Neuronal stem cell (in vitro differentiated cells): ENCODE measurements at regions not wholly inside any gene's neighbourhood (a gene's known extent, or its start where the extent isn't known, plus 50 kb on each side); places are given as distances from the start of the nearest gene placed in this dataset.

Source experiments
- DNase-seq: peaks from one replicate; pipeline ENCODE4 v3.0.0-alpha.2; 2013; ENCODE audit warnings: low spot score
- H2AFZ ChIP-seq: one replicate; pipeline ENCODE4 v1.6.1; 2013; ENCODE audit warnings: mild to moderate bottlenecking, low read length, inconsistent platforms
- H2AK5ac ChIP-seq: 2 replicates; pipeline ENCODE4 v1.6.1; 2013; ENCODE audit warnings: low read depth, mild to moderate bottlenecking, inconsistent platforms, low read length, moderate library complexity, mixed read lengths
- H2BK120ac ChIP-seq: 2 replicates; pipeline ENCODE4 v1.6.1; 2013; ENCODE audit warnings: low read depth, mild to moderate bottlenecking, inconsistent platforms, low read length, moderate library complexity, mixed read lengths
- H2BK12ac ChIP-seq: one replicate; pipeline ENCODE4 v1.6.1; 2013; ENCODE audit warnings: low read length, inconsistent platforms
- H2BK15ac ChIP-seq: 2 replicates; pipeline ENCODE4 v1.6.1; 2013; ENCODE audit warnings: mild to moderate bottlenecking, low read length, inconsistent platforms, mixed read lengths
- H2BK5ac ChIP-seq: one replicate; pipeline ENCODE4 v1.6.1; 2013; ENCODE audit warnings: inconsistent platforms, mild to moderate bottlenecking, low read length, moderate library complexity
- H3K14ac ChIP-seq: one replicate; pipeline ENCODE4 v1.6.1; 2013; ENCODE audit warnings: low read length, inconsistent platforms
- H3K18ac ChIP-seq: 2 replicates; pipeline ENCODE4 v1.6.1; 2013; ENCODE audit warnings: low read length, inconsistent platforms
- H3K23ac ChIP-seq: 2 replicates; pipeline ENCODE4 v1.6.1; 2013; ENCODE audit warnings: low read depth, mild to moderate bottlenecking, mixed read lengths, low read length, inconsistent platforms; ENCODE audit not compliant: poor library complexity
- H3K27ac ChIP-seq: replicated peaks from 3 replicates; pipeline ENCODE4 v1.5.1; 2013; ENCODE audit warnings: low read length, inconsistent platforms
- H3K27me3 ChIP-seq, 3 experiments: 2 replicates each; pipeline ENCODE4 v1.6.1; 2013; ENCODE audit warnings: low read length in 3 of 3, mild to moderate bottlenecking in 2 of 3, inconsistent platforms in 1 of 3, low read depth in 1 of 3, mixed read lengths in 1 of 3, moderate library complexity in 1 of 3; ENCODE audit not compliant: control insufficient read depth in 3 of 3, insufficient read depth in 3 of 3
- H3K36me3 ChIP-seq, 2 donors: replicated peaks in 1 of 2; 2 replicates each; pipeline ENCODE4 v1.6.1; 2013; ENCODE audit warnings: low read length in 2 of 2; ENCODE audit not compliant: control insufficient read depth in 2 of 2, insufficient read depth in 2 of 2
- H3K4ac ChIP-seq: 2 replicates; pipeline ENCODE4 v1.6.1; 2013; ENCODE audit warnings: inconsistent platforms, mild to moderate bottlenecking, low read length, moderate library complexity
- H3K4me1 ChIP-seq, 2 donors: 1 replicate in 1 of 2; 2 replicates in 1 of 2; pipeline ENCODE4 v1.6.1; 2013; ENCODE audit warnings: low read length in 2 of 2, low read depth in 1 of 2; ENCODE audit not compliant: control insufficient read depth in 2 of 2, insufficient read depth in 1 of 2
- H3K4me2 ChIP-seq: one replicate; pipeline ENCODE4 v1.6.1; 2013; ENCODE audit warnings: mild to moderate bottlenecking, low read length, inconsistent platforms; ENCODE audit not compliant: insufficient read depth, poor library complexity, severe bottlenecking
- H3K4me3 ChIP-seq, 2 donors: 2 replicates each; pipeline ENCODE4 v1.5.1; 2013; ENCODE audit warnings: low read length in 2 of 2, mild to moderate bottlenecking in 2 of 2, inconsistent platforms in 1 of 2, moderate library complexity in 1 of 2
- H3K79me1 ChIP-seq: one replicate; pipeline ENCODE4 v1.6.1; 2013; ENCODE audit warnings: low read depth, mild to moderate bottlenecking, inconsistent platforms, low read length, moderate library complexity
- H3K9ac ChIP-seq: one replicate; pipeline ENCODE4 v1.6.1; 2013; ENCODE audit warnings: mild to moderate bottlenecking, low read depth, low read length, inconsistent platforms; ENCODE audit not compliant: poor library complexity
- H3K9me3 ChIP-seq, 2 donors: replicated peaks in 1 of 2; 2 replicates each; pipeline versions ENCODE3 to v1.6.1; 2013; ENCODE audit warnings: low read length in 2 of 2, mild to moderate bottlenecking in 2 of 2, inconsistent platforms in 1 of 2, low read depth in 1 of 2, mixed read lengths in 1 of 2, moderate library complexity in 1 of 2; ENCODE audit not compliant: control insufficient read depth in 2 of 2, insufficient read depth in 1 of 2
- H4K8ac ChIP-seq: one replicate; pipeline ENCODE4 v1.6.1; 2013; ENCODE audit warnings: low read depth, mild to moderate bottlenecking, inconsistent platforms, low read length, moderate library complexity
- H4K91ac ChIP-seq: one replicate; pipeline ENCODE4 v1.6.1; 2013; ENCODE audit warnings: low read length, low read depth, mild to moderate bottlenecking, inconsistent platforms; ENCODE audit not compliant: poor library complexity
- WGBS, 2 donors: extraction: QIAGEN DNeasy Blood & Tissue Kit; methylation state at CpG; one replicate each; pipeline ENCODE4 v1.1.7; 2013; ENCODE audit warnings: missing lambda C conversion rate in 2 of 2, mixed read lengths in 1 of 2; ENCODE audit not compliant: insufficient read length in 2 of 2, insufficient replicate concordance in 1 of 2; ENCODE audit errors: extremely low coverage in 2 of 2; 5-methylcytosine and 5-hydroxymethylcytosine counted together

GRCh38 chr18:25650201-25650941, 298.4 kb upstream of the ZNF521 start:
- Histone ChIP-seq H2BK120ac (no peak overlapping the region), H3K4me1 (peaks cover 0 to 7% of the 10 kb centered on the region in 2 donors), H3K23ac (no peak overlapping the region), H3K18ac (no peak overlapping the region), H3K4me2 (no peak overlapping the region), H2AFZ (no peak overlapping the region), H3K79me1 (no peaks in the 10 kb centered on the region), H4K91ac (no peak overlapping the region), H2BK12ac (no peak overlapping the region), H2BK15ac (no peak overlapping the region), H3K9ac (no peak overlapping the region), H3K14ac (no peak overlapping the region), H2BK5ac (no peak overlapping the region), H3K9me3 (no peaks in the 10 kb centered on the region), H3K36me3 (no peaks in the 10 kb centered on the region), H3K4me3 (no peak overlapping the region), H3K27ac (no peak overlapping the region), H3K4ac (no peak overlapping the region), H2AK5ac (no peak overlapping the region), H4K8ac (no peak overlapping the region), H3K27me3 (peaks cover 0 to 2% (median 0%) of the 10 kb centered on the region in 3 experiments)
- WGBS, 2 donors: no CpG with 5 or more reads among the region's 4 CpGs
- DNase-seq: no peak

GRCh38 chr18:25648716-25649260, 296.8 kb upstream of the ZNF521 start:
- no peak overlapping the region for H2BK5ac ChIP-seq
- no peak overlapping the region for H2AFZ ChIP-seq
- no peaks in the 10 kb centered on the region for H3K79me1 ChIP-seq
- no peak overlapping the region for H3K4me3 ChIP-seq
- H3K4me1 ChIP-seq: peaks cover 0 to 7% of the 10 kb centered on the region in 2 donors
- no peak overlapping the region for H2BK15ac ChIP-seq
- no peak overlapping the region for H3K27ac ChIP-seq
- H3K36me3 ChIP-seq: no peaks in the 10 kb centered on the region
- H3K27me3 ChIP-seq: peaks cover 0 to 2% (median 0%) of the 10 kb centered on the region in 3 experiments
- no peak overlapping the region for H3K14ac ChIP-seq
- H3K18ac ChIP-seq: no peak overlapping the region
- no peak overlapping the region for H2AK5ac ChIP-seq
- H2BK120ac ChIP-seq: no peak overlapping the region
- H4K8ac ChIP-seq: no peak overlapping the region
- H3K9ac ChIP-seq: no peak overlapping the region
- no peak overlapping the region for H3K23ac ChIP-seq
- no peak for DNase-seq
- no peak overlapping the region for H3K4me2 ChIP-seq
- no peak overlapping the region for H4K91ac ChIP-seq
- no peak overlapping the region for H3K4ac ChIP-seq
- H3K9me3 ChIP-seq: no peaks in the 10 kb centered on the region
- H2BK12ac ChIP-seq: no peak overlapping the region

GRCh38 chr18:25647404-25647803, 295.4 kb upstream of the ZNF521 start:
- Histone ChIP-seq H2BK12ac (no peak overlapping the region), H3K9me3 (no peaks in the 10 kb centered on the region), H3K18ac (no peak overlapping the region), H3K4ac (no peak overlapping the region), H3K14ac (no peak overlapping the region), H2BK5ac (no peak overlapping the region), H3K27ac (no peak overlapping the region), H3K23ac (no peak overlapping the region), H4K91ac (no peak overlapping the region), H3K4me1 (peaks cover 0 to 7% of the 10 kb centered on the region in 2 donors), H3K4me3 (no peak overlapping the region), H2BK120ac (no peak overlapping the region), H3K4me2 (no peak overlapping the region), H2AFZ (no peak overlapping the region), H2BK15ac (no peak overlapping the region), H3K79me1 (no peaks in the 10 kb centered on the region), H2AK5ac (no peak overlapping the region), H4K8ac (no peak overlapping the region), H3K27me3 (peaks cover 0 to 2% (median 0%) of the 10 kb centered on the region in 3 experiments), H3K36me3 (no peaks in the 10 kb centered on the region), H3K9ac (no peak overlapping the region)
- no peak for DNase-seq
- no CpG with 5 or more reads among the region's 3 CpGs for WGBS, 2 donors

DNA sequence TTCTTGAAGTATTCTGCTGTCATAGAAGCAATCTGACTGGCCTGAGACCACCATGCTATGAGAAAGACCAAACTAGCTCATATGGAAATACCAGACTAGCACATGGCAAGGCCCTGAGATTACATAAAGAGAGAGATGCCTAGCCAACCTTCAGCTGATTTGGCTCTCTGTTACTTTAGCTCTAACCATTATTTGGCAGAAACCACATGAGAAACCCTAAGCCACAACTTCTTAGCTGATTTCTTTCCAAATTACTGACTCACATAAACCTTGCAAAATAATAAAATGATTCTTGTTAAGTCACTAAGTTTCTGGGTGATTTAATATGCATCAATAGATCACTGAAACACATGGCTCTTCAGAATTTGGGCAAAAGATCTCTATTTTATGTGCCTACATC, 295.0 kb upstream of the ZNF521 start:
- Histone ChIP-seq H2BK120ac (no peak overlapping the region), H3K4me1 (peaks cover 0 to 7% of the 10 kb centered on the region in 2 donors), H2AK5ac (no peak overlapping the region), H3K27me3 (peaks cover 0 to 2% (median 0%) of the 10 kb centered on the region in 3 experiments), H3K23ac (no peak overlapping the region), H2BK5ac (no peak overlapping the region), H4K8ac (no peak overlapping the region), H3K18ac (no peak overlapping the region), H2BK12ac (no peak overlapping the region), H3K9ac (no peak overlapping the region), H2BK15ac (no peak overlapping the region), H3K79me1 (no peaks in the 10 kb centered on the region), H3K27ac (no peak overlapping the region), H4K91ac (no peak overlapping the region), H3K14ac (no peak overlapping the region), H3K4ac (no peak overlapping the region), H3K4me3 (no peak overlapping the region), H3K9me3 (no peaks in the 10 kb centered on the region), H3K4me2 (no peak overlapping the region), H2AFZ (no peak overlapping the region), H3K36me3 (no peaks in the 10 kb centered on the region)
- no peak for DNase-seq
